Peyer's patch (tissue), 4 donors: ENCODE measurements at regions not wholly inside any gene's neighbourhood (a gene's known extent, or its start where the extent isn't known, plus 50 kb on each side); places are given as distances from the start of the nearest gene placed in this dataset.
"Not testable (repeated sequence)": the region's sequence is repeated elsewhere in the genome, so short reads cannot be mapped to it uniquely, and the experiment has no call there.

ENCODE experiments used
- DNase-seq, 3 donors: peaks; one replicate each; pipeline ENCODE4 v3.0.0-alpha.2; 2017 to 2019
- H3K27ac ChIP-seq, 4 donors: fragments of 200-600 bp; sonication (generic); one replicate each; pipeline ENCODE4 v1.5.1; 2016 to 2019
- H3K27me3 ChIP-seq, 2 donors: fragments of 200-600 bp; sonication (generic); one replicate each; pipeline ENCODE4 v1.5.1; 2019
- H3K36me3 ChIP-seq, 3 donors: fragments of 200-600 bp; sonication (generic); one replicate each; pipeline ENCODE4 v1.5.1; 2016 to 2019
- H3K4me1 ChIP-seq, 4 donors: fragments of 200-600 bp; sonication (generic); one replicate each; pipeline ENCODE4 v1.5.1; 2016 to 2019
- H3K4me3 ChIP-seq, 4 donors: fragments of 200-600 bp; sonication (generic); 1 replicate in 3 of 4; 2 replicates in 1 of 4; pipeline ENCODE4 v1.5.1; 2016 to 2019; ENCODE audit warnings: mild to moderate bottlenecking in 1 of 4
- H3K9me3 ChIP-seq, 4 donors: fragments of 200-600 bp; sonication (generic); one replicate each; pipeline ENCODE4 v1.5.1; 2016 to 2019; ENCODE audit warnings: mild to moderate bottlenecking in 1 of 4
- CTCF ChIP-seq, 6 experiments: fragments of 450-650 bp in 4 of 6; fragments of 200-600 bp in 2 of 6; sonication (generic) in 1 of 6; IDR thresholded peaks; one replicate each; pipeline ENCODE4 v1.5.1; 2017 to 2019; ENCODE audit warnings: antibody characterized with exemption in 6 of 6, mild to moderate bottlenecking in 3 of 6, moderate library complexity in 1 of 6
- POLR2A ChIP-seq, 2 donors: fragments of 450-650 bp; IDR thresholded peaks; one replicate each; pipeline ENCODE4 v1.5.1; 2017; ENCODE audit warnings: antibody characterized with exemption in 2 of 2, mild to moderate bottlenecking in 2 of 2, moderate library complexity in 2 of 2

DNA sequence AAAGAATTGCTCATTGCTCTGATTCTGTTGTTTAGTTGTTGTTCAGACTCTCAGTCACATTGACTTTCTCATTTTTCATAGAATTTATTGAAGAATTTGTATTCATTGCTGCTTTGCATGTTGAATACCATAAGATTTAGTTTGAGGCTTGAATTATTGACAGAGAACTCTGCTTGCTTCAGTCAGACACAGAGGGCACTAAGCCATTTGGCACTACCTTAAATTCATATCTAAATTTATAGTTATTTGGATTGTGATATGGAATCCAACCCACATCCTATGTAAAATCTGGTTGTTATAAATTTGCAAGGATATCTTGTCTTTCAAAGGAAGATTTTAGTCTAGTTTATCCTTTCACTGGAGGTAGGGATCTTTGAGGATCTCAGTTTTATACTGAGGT lies 1748.6 kb downstream of the BRINP3 start:
- Histone ChIP-seq H3K4me3 (no peak overlapping the region), H3K27ac (no peak overlapping the region), H3K9me3 (no peaks in the 10 kb centered on the region), H3K27me3 (no peaks in the 10 kb centered on the region), H3K4me1 (no peaks in the 10 kb centered on the region), H3K36me3 (no peaks in the 10 kb centered on the region)
- TF ChIP-seq POLR2A (IDR thresholded peaks at IDR 0.05) (no peak), CTCF (IDR thresholded peaks at IDR 0.05) (no peak)
- DNase-seq, result no peak

GRCh38 chr1:188735567-188735966 lies 1742.1 kb downstream of the BRINP3 start:
- Histone ChIP-seq H3K36me3 (no peaks in the 10 kb centered on the region), H3K4me1 (no peaks in the 10 kb centered on the region), H3K27me3 (no peaks in the 10 kb centered on the region), H3K9me3 (no peaks in the 10 kb centered on the region), H3K4me3 (no peak overlapping the region), H3K27ac (no peak overlapping the region)
- no peak for TF ChIP-seq CTCF (IDR thresholded peaks at IDR 0.05)
- TF ChIP-seq POLR2A (IDR thresholded peaks at IDR 0.05), result no peak
- no peak for DNase-seq

- H3K4me1 ChIP-seq, H3K27ac ChIP-seq, DNase-seq: not testable (repeated sequence)
These were observed 1728.4 kb downstream of the BRINP3 start for GRCh38 chr1:188749275-188749674.

DNA sequence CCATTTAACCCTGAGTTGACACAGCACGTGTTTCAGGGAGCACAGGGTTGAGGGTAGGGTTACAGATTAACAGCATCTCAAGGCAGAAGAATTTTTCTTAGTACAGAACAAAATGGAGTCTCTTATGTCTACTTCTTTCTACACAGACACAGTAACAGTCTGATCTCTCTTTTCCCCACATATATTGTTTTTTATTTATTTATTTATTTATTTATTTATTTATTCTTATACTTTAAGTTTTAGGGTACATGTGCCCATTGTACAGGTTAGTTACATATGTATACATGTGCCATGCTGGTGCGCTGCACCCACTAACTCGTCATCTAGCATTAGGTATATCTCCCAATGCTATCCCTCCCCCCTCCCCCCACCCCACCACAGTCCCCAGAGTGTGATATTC lies 1725.6 kb downstream of the BRINP3 start:
- not testable (repeated sequence) for H3K27me3 ChIP-seq, H3K36me3 ChIP-seq, H3K4me3 ChIP-seq, DNase-seq, H3K27ac ChIP-seq, H3K9me3 ChIP-seq, H3K4me1 ChIP-seq

More at GRCh38 chr1:188749275-188749674, 1728.4 kb downstream of the BRINP3 start:
- H3K4me3 ChIP-seq, H3K36me3 ChIP-seq, H3K27me3 ChIP-seq, H3K9me3 ChIP-seq: not testable (repeated sequence)

DNA sequence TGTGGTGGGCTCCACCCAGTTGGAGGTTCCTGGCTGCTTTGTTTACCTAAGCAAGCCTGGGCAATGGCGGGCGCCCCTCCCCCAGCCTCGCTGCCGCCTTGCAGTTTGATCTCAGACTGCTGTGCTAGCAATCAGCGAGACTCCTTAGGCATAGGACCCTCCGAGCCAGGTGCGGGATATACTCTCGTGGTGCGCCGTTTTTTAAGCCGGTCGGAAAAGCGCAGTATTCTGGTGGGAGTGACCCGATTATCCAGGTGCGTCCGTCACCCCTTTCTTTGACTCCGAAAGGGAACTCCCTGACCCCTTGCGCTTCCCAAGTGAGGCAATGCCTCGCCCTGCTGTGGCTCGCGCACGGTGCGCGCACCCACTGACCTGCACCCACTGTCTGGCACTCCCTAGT lies 1719.9 kb downstream of the BRINP3 start:
- not testable (repeated sequence) for H3K4me1 ChIP-seq, DNase-seq, H3K27me3 ChIP-seq, H3K9me3 ChIP-seq, H3K36me3 ChIP-seq, H3K4me3 ChIP-seq, H3K27ac ChIP-seq

DNA sequence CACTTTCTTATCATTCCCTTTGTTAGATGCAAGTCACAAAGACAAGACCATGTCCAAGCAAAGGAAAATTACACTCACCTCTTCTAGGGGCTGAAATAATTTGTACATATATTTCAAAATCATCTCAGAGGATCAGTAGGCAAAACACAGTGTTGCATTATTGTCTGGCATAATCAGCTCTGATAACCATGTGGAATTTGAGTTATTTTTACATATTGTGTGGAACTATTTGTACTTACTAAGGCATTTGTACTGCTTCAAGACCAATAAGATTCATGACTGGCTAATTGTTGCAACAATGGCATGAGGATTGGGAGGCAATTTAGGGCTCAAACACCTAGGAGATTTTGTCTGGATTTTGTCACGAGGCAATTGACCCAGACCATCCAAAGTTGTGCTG lies 1716.4 kb downstream of the BRINP3 start:
- no peak for DNase-seq

DNA sequence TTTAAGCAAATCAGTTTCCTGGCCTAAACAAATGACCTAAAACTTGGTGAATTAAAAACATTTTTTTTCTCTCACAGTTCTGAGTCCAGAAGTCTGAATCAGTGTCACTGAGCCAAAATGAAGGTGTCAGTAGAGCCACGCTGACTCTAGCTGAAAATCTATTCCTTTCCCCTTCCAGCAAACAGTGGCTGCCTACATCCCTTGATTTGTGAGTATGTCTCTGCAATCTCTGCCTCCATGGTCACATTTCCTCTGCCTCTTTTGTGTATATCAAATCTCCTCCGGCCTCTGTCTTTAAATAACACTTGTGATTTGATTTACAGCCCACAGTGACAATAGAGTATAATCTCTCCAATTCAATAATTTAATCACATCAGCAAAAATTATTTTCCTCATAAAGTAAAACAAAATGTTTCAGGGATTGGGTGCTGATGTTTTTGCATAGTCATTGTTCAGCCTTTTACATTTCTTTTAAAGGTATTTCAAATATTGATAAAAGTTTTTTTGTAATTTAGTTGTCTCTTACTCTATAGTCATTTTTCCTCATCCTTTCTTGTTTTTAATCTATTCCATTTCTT lies 1715.4 kb downstream of the BRINP3 start:
- H3K4me1 ChIP-seq, result no peaks in the 10 kb centered on the region
- H3K9me3 ChIP-seq, result no peaks in the 10 kb centered on the region
- H3K4me3 ChIP-seq, result no peak overlapping the region
- no peaks in the 10 kb centered on the region for H3K36me3 ChIP-seq
- H3K27me3 ChIP-seq, result no peaks in the 10 kb centered on the region
- H3K27ac ChIP-seq, result no peak overlapping the region
- TF ChIP-seq CTCF (IDR thresholded peaks at IDR 0.05), result no peak
- no peak for TF ChIP-seq POLR2A (IDR thresholded peaks at IDR 0.05)
- DNase-seq, result no peak

More for the DNA sequence above, 1716.4 kb downstream of the BRINP3 start:
- H3K27ac ChIP-seq, result no peak overlapping the region
- H3K9me3 ChIP-seq, result no peaks in the 10 kb centered on the region
- H3K4me1 ChIP-seq, result no peaks in the 10 kb centered on the region
- H3K27me3 ChIP-seq, result no peaks in the 10 kb centered on the region
- no peak for TF ChIP-seq CTCF (IDR thresholded peaks at IDR 0.05)
- no peak for TF ChIP-seq POLR2A (IDR thresholded peaks at IDR 0.05)
- H3K36me3 ChIP-seq, result no peaks in the 10 kb centered on the region
- H3K4me3 ChIP-seq, result no peak overlapping the region
